ENCODE measurements at regions not wholly inside any gene's neighbourhood (a gene's known extent, or its start where the extent isn't known, plus 50 kb on each side); places are given as distances from the start of the nearest gene placed in this dataset.
A peak's percentile ranks its signal among the peaks of the same experiment; 100 is the strongest.

DNA sequence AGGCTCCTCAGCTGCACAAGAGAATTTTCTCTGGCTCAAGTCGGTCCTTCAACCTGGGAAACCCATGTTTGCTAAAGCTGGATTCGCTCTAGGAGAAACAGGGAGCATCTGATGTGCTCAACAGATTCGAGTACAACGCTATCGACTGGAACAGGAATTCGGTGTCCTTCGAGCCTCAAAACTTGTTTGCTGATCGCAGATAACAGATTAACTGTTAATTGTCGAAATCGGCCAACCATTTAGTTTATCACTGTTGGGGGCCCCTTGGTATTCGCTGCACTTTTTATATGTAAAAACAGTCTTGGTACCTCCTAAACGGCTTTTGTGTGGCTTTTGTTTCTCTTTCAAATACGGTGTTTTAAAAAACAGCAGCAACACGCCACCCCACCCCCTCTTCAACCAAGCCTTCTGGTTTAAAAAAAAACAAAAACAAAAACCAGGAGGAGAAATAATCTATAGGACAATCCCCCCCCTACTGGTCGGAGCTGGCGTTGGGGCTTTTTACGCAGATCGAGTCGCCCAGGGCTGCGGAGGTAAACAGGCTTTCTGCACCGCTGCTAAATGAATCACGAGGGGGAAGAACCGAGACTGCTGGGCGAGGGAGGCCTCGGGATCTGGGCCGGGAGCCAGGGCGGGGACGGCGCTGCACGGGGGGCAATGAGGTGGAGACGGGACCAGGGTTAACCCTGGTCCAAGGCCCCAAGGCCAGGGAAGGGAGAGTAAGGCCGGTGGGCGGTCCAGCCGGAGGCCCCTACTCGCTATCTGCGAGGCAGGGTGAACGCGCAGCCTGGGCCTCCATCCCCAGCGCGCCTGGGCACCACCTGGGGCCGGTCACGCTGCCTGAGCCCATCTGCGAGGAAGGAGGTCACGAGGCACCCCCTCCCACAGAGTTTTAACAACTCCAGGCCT lies 71.7 kb upstream of the BCOR start:
- H3K27ac ChIP-seq, result no peak overlapping the region
- peaks cover 52% of the 10 kb centered on the region for H3K4me1 ChIP-seq
- no peaks in the 10 kb centered on the region for H3K27me3 ChIP-seq
- no peaks in the 10 kb centered on the region for H3K9me3 ChIP-seq
- TF ChIP-seq POLR2A (IDR thresholded peaks at IDR 0.05) (no peak), POLR2AphosphoS5 (IDR thresholded peaks at IDR 0.05) (no peak), EP300 (IDR thresholded peaks at IDR 0.05) (no peak)
- TF ChIP-seq, protein P1, sequence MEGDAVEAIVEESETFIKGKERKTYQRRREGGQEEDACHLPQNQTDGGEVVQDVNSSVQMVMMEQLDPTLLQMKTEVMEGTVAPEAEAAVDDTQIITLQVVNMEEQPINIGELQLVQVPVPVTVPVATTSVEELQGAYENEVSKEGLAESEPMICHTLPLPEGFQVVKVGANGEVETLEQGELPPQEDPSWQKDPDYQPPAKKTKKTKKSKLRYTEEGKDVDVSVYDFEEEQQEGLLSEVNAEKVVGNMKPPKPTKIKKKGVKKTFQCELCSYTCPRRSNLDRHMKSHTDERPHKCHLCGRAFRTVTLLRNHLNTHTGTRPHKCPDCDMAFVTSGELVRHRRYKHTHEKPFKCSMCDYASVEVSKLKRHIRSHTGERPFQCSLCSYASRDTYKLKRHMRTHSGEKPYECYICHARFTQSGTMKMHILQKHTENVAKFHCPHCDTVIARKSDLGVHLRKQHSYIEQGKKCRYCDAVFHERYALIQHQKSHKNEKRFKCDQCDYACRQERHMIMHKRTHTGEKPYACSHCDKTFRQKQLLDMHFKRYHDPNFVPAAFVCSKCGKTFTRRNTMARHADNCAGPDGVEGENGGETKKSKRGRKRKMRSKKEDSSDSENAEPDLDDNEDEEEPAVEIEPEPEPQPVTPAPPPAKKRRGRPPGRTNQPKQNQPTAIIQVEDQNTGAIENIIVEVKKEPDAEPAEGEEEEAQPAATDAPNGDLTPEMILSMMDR (IDR thresholded peaks at IDR 0.05), result no peak
- H3K36me3 ChIP-seq, result no peaks in the 10 kb centered on the region
- 44% methylated on average over 38 of the region's 44 CpGs for WGBS
- H3K4me3 ChIP-seq, result no peak overlapping the region
- peak in 1 of 2 donors; percentile 69 for DNase-seq (ENCODE audit: low spot score in 2 of 2)

DNA sequence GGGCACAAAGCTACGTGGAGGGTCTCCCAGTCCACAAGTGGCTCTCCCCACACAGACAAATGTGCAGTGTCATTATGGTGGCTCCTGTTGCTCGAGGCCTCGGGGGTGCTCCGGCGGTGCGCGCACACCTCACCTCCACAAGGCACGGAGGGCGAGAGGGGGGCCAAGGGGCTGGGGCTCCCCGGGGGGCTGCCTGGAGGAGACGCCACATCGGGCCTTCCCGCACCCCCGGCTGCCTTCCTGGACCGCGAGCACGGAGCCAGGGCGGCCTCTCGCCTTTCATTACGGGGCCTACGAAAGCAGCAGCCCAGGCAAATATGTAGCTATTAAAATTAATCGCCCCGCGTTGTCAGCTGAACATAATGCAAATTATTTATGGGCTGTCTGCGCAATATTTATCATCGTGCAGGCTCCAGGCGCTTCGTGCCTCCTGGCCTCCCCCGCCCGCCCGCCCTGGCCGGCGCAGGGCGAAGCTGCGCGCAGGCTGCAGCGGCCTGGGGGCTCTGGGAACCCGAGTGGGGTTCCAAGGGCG lies 70.8 kb upstream of the BCOR start:
- WGBS, result no CpG with 5 or more reads among the region's 39 CpGs
- Histone ChIP-seq H3K36me3 (no peaks in the 10 kb centered on the region), H3K9me3 (no peaks in the 10 kb centered on the region), H3K27ac (no peak overlapping the region), H3K4me1 (peaks cover 44% of the 10 kb centered on the region), H3K4me3 (no peak overlapping the region), H3K27me3 (no peaks in the 10 kb centered on the region)
- no peak for TF ChIP-seq EP300 (IDR thresholded peaks at IDR 0.05)
- no peak for TF ChIP-seq POLR2A (IDR thresholded peaks at IDR 0.05)
- TF ChIP-seq POLR2AphosphoS5 (IDR thresholded peaks at IDR 0.05), result no peak
- TF ChIP-seq, protein P1 (IDR thresholded peaks at IDR 0.05), result no peak
- peak in 1 of 2 donors; percentile 58 for DNase-seq (ENCODE audit: low spot score in 2 of 2)

DNA sequence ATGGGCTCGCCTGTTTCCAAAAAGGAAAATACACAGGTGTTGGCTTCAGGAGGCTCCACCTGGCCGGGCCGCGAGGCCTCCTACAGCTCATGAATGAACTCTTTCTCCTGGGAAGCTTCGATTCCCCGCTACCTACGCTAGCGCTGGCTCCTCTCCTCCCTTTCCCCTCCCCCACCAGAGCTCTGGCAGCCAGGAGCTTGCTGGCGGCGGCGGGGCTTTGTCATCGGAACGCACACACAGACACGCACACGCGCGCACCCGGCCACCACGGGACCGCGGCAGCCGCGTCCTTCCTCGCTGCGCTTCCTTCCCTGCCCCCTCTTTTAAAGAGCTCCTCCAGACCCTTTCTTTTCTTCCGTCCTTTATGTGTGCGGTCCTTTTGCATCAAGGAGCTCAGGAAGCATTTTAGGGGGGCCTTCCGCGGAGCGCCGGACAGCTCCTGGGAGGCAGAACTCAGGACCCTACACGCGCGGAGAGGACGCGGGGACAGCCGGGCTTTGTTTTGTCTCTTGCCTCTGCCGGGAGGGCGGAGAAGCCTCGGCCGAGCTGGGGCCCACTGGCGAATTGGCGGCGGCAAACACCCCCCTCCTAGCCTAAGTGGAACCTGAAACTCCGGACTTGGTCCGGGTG lies 70.2 kb upstream of the BCOR start:
- 4% methylated on average over 36 of the region's 46 CpGs for WGBS
- H3K36me3 ChIP-seq, result no peaks in the 10 kb centered on the region

DNA sequence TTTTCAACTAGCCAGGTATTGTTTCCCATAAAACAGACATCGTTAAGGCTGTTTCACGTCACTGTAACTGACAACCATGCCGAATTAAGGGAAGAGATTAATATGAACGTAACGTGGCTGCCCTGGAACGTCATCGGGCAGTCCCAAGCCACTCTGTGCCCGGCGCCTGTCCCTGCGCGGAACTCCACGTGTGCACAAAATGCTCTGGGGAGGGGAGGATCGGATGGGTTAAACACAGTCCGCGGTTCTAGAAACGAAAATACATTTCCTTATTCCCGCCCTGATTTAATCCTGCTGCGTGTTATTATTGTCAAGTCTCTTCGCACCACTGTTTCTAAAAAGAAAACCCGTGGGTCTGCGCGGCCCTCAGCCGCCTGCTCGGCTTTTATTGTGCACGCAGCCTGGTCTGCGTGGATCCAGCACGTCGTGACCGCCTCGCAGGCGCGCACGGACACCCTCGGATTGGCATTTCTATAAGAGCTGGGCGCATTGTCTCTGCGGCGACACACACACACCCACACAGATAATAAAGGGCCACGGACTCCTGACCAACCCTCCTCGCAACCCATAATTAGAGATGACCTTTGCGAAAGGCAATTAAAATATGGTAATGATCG lies 69.6 kb upstream of the BCOR start:
- Histone ChIP-seq H3K27me3 (no peaks in the 10 kb centered on the region), H3K4me3 (peak overlapping the region; percentile 42), H3K9me3 (no peaks in the 10 kb centered on the region), H3K36me3 (no peaks in the 10 kb centered on the region), H3K4me1 (peaks cover 33% of the 10 kb centered on the region), H3K27ac (no peak overlapping the region)
- WGBS, result 10% methylated on average over 41 of the region's 41 CpGs
- no peak for DNase-seq (ENCODE audit: low spot score in 2 of 2)
- no peak for TF ChIP-seq POLR2AphosphoS5 (IDR thresholded peaks at IDR 0.05)
- TF ChIP-seq, protein P1 (IDR thresholded peaks at IDR 0.05), result no peak
- TF ChIP-seq EP300 (IDR thresholded peaks at IDR 0.05), result no peak
- no peak for TF ChIP-seq POLR2A (IDR thresholded peaks at IDR 0.05)

More for the DNA sequence above, 70.2 kb upstream of the BCOR start:
- no peak overlapping the region for H3K27ac ChIP-seq
- TF ChIP-seq POLR2AphosphoS5 (IDR thresholded peaks at IDR 0.05) (no peak), POLR2A (IDR thresholded peaks at IDR 0.05) (no peak), EP300 (IDR thresholded peaks at IDR 0.05) (no peak)
- TF ChIP-seq, protein P1 (IDR thresholded peaks at IDR 0.05), result no peak
- H3K27me3 ChIP-seq, result no peaks in the 10 kb centered on the region
- H3K4me3 ChIP-seq, result peak overlapping the region; percentile 42
- no peaks in the 10 kb centered on the region for H3K9me3 ChIP-seq
- DNase-seq (ENCODE audit: low spot score in 2 of 2), result peak in 1 of 2 donors; percentile 49
- H3K4me1 ChIP-seq, result peaks cover 38% of the 10 kb centered on the region

Data from suprapubic skin (tissue), 4 donors.